ENCODE measurements at regions not wholly inside any gene's neighbourhood (a gene's known extent, or its start where the extent isn't known, plus 50 kb on each side); places are given as distances from the start of the nearest gene placed in this dataset.

DNA sequence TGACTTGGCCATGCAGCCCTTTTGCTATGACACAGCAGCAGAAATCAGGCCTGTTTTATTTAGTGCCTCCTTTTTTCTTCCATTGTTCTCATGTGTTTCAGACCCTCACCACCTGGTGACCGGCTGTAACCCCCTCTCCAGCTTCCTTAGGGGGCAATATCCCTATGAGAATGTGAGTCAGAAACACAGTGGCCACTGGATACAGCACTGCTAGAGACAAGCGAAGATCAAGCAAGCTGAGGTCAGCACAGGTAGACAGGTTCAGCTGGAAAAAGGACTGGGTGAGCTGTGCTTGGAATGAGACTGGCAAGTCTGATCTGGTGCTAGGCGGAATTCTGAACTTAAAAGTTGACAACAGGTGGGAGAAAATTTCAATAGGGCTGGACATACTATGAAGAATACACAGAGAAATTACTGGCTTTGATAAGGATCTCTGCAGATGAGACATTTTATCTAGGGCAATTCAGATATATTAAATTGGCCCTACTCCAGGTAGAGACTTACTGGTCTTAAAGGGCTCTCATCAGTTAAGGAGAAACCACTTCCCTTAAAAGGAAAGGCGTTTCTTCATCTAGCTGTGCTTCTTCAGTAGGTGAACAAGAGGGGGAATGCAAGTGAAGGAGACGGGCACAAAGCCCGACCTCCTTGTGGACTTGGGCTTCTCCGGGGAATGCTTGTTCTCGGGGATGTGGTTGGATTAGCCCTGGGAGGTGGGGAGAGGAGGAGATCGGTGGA is 83.3 kb downstream of the ERCC5 start:
- TF ChIP-seq, protein P1, sequence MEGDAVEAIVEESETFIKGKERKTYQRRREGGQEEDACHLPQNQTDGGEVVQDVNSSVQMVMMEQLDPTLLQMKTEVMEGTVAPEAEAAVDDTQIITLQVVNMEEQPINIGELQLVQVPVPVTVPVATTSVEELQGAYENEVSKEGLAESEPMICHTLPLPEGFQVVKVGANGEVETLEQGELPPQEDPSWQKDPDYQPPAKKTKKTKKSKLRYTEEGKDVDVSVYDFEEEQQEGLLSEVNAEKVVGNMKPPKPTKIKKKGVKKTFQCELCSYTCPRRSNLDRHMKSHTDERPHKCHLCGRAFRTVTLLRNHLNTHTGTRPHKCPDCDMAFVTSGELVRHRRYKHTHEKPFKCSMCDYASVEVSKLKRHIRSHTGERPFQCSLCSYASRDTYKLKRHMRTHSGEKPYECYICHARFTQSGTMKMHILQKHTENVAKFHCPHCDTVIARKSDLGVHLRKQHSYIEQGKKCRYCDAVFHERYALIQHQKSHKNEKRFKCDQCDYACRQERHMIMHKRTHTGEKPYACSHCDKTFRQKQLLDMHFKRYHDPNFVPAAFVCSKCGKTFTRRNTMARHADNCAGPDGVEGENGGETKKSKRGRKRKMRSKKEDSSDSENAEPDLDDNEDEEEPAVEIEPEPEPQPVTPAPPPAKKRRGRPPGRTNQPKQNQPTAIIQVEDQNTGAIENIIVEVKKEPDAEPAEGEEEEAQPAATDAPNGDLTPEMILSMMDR (IDR thresholded peaks at IDR 0.05), result no peak
- TF ChIP-seq POLR2A (IDR thresholded peaks at IDR 0.05) (no peak), EP300 (IDR thresholded peaks at IDR 0.05) (no peak)
